HCEC 1CT (cell line): ENCODE measurements at regions not wholly inside any gene's neighbourhood (a gene's known extent, or its start where the extent isn't known, plus 50 kb on each side); places are given as distances from the start of the nearest gene placed in this dataset.
"Not testable (repeated sequence)": the region's sequence is repeated elsewhere in the genome, so short reads cannot be mapped to it uniquely, and the experiment has no call there.

ENCODE experiments used
- DNase-seq: peaks from one replicate; pipeline ENCODE4 v3.0.0-alpha.2; 2017

DNA sequence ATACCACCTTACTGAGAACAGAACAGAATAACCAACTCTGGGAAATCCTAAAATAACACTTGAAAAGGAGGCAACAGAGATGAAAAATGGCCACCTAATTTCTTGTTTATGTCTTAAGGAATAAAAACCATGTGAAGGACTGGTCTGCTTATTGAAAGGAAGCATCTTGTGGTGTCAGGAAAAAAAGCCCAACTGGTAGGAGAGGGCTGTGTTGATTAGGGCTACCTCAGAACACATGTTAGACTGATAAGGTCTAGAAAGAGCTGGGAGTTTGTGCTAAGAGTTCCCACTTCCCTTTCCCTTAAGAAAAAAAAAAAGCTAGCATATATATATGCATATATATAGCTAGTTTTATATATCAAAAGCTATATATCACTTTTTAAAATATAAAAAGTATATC is 425.3 kb upstream of the BTBD3 start:
- no peak for DNase-seq

DNA sequence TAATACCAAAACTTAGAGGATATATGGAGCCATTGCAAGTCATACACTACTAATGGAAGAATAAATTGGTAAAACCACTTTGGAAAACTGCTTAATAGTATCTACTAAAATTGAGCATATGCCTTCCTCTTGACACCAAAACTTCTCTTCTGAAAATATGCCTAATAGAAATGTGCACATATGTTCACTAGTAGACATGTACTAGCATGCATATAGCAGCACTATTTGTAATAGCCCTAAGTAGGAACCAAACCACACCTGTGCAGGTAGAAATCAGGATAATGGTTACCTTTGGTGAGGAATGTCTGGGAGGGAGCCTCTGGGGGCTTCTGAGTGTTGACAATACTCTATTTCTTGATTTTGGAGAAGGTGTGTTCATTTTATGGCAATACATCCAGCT is 424.8 kb upstream of the BTBD3 start:
- no peak for DNase-seq

DNA sequence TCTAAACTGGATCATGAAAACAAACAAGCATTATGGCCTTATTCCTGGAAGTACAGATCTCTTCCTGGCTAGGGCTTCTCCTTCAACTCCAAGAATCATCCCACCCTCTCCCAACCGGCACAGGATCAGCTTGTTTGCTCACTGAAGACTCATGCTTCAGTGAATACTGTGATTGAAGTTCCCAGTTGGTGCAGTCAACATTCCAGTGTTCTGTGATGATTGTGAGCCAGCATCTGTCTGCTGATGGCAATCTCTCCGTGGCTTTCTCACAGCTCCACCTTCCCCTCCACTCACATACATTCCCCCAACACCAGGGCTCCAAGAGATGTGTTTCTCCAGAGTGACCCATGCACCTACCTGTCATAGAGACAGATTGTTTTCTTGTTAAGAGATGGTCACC is 421.3 kb upstream of the BTBD3 start:
- DNase-seq = no peak

DNA sequence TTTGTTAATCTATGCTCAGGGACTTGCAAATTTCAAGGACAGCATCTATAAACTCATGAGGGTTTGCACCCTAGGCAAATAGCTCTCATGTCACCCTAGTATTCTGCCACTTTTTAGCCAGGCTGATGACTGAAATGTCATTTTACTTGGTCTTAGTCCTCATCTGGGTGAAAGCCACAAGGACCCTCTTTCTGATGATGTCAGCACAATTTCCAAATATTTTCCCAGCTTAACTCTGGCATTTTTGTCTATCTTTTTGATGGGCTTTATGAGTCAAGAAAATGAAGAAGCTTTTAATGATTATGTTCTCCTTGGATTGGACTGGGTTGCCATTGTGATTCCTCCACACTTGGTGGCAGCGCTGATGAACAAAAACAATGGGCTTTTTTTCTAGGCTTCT is 420.1 kb upstream of the BTBD3 start:
- DNase-seq = no peak

DNA sequence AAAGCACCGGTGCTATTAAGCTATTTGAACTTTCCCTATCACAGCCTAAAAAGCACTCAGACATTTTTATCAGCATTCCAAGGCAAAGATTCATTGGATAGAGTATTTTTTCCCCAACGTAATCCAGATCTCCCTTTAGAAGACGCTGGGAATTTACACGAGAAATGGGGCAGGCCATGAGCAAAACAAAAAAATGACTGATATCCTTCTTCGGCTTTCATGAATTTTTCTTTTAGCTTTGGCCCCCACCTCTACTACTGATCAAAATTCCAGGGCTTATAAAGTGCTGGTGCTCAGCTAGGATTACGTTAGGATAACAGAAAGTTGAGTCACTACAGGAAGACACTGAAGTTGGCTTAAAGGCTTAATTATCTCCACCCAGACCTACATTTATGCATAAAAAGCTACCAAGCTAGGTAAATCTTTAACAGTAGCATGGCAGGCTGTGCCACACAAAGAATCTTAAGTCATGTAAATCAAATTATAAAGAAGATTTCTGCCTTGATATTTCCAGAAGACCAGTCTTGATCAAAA is 418.5 kb upstream of the BTBD3 start:
- no peak for DNase-seq

DNA sequence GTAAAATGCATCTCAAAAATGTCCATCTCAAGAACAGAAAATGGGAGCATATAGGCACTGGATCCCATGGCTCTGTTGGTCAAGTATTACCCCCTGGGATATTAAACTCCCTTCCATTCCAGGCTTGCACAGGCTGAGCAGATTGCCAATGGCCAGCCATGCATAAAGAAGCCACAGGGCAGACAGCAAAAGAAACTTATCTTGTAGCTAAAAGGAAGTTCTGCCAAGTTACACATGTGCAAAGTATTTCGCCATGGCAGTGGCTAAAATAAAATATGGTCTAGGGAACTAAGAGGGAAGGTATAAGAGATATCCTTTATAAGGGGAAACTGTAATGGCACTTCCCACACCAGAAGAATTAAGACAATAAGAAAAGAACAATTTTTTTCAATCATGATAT is 415.6 kb upstream of the BTBD3 start:
- no peak for DNase-seq

DNA sequence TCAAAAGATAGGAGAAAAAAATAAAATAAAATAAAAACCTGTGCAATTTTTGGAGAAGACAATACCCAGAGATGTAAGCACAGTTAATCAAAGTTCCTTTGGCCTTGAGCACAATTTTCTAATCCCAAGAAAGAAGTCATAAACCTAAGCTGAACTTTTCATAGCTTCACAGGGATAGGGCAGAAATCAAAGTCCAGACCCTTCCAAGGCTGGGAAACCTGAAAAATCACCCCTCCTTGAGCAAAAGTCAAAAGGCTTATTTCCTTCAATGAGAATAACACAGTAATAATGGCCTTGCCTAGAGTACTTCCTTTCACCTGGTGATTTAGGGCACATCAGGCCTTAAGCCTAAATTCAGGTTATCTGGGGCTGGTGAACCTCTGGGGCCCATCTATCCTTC is 415.0 kb upstream of the BTBD3 start:
- no peak for DNase-seq

DNA sequence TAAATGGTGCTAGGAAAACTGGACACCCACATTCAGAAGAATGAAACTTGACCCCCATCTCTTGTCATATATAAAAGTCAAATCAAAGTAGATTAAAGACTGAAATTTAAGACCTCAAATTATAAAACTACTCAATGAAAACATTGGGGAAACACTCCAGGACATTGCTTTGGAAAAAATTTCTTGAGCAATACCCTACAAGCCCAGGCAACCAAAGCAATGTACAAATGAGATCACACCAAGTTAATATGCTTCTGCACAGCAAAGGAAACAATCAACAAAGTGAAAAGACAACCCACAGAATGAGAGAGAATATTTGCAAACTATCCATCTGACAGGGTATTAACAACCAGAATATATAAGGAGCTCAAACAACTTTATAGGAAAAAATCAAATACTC is 407.9 kb upstream of the BTBD3 start:
- DNase-seq = no peak

DNA sequence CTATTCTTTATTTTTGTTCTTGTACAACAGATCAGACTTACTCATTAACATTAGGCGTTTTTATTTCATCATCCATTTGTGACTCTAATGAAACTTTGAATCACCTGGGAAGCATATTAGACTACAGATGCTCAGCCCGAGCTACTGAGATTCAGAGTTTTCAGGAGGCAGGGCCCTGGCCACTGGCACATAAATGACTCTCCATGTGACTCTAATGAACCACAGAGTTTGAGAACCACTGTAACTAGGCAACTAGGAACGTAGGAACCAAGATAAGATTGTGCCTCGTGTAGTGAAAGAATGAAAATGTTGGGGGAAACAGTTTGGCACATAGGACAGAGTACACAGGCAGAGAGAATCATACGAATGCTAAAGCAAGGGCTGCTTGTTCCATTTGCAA is 405.9 kb upstream of the BTBD3 start:
- DNase-seq = no peak

DNA sequence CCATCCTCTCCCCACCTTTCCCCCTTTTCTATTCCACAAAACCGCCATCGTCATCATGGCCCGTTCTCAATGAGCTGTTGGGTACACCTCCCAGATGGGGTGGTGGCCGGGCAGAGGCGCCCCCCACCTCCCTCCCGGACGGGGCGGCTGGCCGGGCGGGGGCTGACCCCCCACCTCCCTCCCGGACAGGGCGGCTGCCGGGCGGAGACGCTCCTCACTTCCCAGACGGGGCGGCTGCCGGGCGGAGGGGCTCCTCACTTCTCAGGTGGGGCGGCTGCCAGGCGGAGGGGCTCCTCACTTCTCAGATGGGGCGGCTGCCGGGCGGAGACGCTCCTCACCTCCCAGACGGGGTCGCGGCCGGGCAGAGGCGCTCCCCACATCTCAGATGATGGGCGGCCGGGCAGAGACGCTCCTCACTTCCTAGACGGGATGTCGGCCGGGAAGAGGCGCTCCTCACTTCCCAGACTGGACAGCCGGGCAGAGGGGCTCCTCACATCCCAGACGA is 404.4 kb upstream of the BTBD3 start:
- not testable (repeated sequence) for DNase-seq

DNA sequence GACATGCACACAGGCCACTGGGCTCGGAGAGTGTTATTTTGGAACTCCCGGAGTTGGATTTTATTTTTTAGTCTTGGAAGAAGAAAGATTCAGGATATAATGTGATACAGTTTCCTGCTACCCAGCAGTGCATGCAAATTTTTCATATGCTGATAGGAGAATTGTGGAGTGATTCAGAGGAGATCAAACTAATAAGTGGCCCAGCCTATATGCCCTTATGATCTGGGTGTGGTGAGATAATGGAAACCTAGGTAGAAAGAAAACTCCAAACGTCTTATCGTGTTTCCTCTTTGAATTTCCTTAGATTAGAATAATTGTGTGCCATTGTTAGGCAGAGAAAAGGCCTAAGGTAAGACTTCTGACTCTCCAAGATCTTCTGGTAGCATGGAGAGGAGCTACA is 401.2 kb upstream of the BTBD3 start:
- DNase-seq = no peak

DNA sequence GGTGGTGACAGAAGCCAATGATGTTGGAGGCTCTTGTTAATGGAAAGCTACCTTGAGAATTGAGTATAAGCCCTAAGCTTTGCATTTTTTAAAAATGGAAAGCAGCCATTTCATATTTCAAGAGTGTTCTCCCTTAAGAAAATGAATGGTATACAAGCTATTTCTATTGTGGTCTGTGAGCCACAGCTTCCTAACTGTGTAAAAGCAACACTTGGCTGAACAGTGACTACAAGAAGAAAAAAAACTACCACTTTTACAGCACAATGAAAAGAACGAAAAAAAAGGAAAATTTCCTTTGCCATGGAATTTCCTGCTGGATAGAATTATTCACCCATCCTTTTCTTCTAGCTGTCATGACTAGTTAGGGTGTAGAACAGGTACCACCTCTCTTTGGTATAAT is 397.1 kb upstream of the BTBD3 start:
- DNase-seq = no peak

DNA sequence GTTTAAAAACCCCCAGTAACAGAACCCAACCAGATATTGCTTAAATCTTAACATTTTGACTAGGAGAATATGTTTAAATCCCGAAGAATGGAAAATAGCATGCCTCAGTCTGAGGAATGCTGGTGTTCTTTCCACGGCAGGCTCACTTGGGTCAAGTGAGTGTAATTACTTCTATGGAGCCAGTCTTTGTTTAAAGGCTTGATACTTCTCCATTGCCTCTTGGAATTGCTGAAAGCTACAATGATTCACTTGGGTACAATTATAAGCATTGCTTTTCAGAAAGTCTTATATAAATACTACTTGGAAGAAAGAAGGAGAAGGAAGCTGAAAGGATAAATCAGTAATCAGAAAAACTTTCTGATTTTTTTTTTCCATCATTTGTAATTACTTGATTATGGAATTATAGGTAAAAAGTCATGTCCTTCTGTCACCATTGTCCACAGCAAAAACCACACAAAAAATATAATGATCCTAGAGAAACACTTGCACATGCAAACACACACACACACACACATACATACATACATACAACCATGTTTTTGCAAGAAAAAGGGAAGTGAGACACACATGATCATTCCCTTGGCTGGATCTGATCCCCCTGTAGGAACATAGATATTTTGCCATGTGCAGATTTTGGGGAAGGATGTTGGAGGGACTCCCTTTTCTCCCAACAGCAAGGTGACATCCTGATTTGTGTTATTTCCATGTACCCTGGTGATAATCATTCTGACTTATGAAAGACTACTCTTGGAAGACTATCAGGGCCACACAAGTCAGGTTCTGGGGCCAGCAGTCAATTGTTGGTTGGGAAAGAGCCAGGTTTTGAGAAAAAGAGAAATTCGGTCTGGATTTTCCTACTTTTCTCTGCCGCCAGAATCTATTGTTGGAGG is 396.0 kb upstream of the BTBD3 start:
- no peak for DNase-seq

DNA sequence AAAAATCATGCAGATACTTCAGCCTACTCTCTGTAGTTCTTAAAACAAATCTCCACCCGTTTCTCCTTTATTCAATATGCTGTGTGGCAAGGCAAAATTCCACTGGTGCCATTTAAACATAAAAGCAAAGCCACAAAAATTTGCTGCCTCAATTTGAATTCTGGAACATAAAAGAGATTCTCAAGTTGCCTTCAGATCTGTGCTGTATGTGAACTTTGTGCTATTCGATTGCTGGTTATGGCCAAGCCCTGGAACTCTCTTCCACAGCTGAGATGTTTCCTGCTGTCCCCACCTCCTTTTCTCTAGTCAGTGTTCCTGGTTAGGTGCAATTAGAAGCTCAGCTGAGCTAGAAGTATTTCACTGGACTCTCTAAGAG is 395.3 kb upstream of the BTBD3 start:
- DNase-seq = no peak

DNA sequence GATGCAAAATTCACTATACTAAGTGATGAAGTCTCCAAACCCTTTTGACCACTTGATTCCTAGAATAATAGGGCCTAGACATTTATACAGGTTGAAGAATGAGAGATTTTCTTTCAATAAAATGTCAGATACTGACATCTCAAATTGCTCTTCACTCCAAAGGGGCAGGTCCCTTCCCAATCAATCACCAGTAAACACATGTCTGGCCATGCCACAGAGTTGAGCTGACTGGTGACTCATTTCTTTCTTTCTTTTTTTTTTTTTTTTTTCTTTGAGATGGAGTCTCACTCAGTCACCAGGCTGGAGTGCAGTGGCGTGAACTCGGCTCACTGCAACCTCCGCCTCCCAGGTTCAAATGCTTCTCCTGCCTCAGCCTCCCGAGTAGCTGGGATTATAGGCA is 388.6 kb upstream of the BTBD3 start:
- no peak for DNase-seq

DNA sequence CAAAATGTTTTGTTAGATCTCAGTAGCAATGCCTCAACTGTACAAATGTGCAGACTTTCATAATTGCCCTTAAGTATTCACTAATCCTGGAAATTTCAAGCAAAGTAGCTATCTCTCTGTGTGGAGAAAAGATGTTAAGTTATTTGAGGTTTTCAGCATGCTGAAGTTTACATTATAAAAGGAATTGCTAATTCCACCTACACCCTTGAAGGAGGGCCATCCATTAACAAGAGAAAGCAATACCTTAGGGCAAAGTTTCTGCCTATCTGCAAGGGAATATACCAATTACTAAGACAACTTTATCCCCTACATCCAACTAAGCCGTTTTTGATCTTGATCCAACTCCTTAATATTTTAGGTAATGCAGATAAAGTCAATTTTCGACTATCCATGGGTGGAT is 380.7 kb upstream of the BTBD3 start:
- no peak for DNase-seq

DNA sequence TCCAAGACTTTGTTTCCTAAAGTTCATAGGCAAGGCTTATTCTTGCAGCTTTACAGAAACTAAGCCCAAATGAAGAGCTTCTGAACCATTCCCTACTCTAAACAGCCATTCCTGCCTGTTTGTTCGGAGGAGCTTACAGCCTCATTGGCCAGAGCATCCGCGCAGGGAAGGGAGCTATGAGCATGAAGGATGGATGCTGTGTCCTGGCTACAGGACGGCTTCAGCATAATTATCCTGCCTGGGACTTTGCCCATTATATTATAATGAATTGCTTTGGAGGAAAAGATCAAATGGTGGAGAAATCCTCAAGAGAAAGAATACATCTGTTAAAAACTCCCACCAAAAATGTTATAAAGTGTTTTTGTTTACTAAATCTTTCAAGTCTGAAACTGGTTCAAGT is 378.2 kb upstream of the BTBD3 start:
- DNase-seq = no peak

DNA sequence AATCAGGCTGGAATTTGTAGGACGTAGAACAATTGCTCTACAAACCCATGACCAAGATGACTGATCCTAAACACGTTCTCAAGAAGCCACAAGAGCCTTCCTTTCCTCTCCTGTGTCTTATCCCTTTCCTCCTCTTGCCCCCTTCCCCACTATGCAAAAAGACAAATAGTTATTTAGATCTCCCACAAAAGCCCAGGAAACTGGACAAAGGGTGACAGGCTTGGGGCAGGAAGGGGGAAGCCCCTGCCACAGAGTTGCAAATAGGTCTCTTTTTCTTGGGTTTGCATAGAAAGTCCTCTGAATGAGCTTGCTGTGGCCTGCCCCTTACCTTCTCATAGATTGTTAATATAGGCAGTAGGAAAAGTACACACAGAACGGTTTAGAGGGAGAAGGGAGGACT is 377.1 kb upstream of the BTBD3 start:
- no peak for DNase-seq

DNA sequence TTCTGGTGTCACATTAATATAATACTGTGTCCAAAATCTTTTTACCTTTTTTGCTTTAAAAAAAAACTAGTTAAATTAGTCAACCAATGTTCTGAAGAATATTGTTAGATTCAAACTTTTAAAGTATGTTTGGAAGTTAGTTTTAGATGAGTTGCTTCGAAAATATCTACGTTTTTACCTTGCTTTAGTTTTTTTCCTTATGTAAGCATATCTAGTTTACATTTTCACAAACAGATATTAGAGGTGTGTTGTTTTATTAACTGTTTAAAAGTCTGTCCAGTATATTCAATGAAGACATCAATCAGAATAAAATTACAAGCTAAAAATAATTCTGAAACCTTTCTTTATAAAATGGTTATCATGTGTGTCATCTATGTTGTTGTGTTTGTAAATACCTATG is 375.0 kb upstream of the BTBD3 start:
- no peak for DNase-seq

DNA sequence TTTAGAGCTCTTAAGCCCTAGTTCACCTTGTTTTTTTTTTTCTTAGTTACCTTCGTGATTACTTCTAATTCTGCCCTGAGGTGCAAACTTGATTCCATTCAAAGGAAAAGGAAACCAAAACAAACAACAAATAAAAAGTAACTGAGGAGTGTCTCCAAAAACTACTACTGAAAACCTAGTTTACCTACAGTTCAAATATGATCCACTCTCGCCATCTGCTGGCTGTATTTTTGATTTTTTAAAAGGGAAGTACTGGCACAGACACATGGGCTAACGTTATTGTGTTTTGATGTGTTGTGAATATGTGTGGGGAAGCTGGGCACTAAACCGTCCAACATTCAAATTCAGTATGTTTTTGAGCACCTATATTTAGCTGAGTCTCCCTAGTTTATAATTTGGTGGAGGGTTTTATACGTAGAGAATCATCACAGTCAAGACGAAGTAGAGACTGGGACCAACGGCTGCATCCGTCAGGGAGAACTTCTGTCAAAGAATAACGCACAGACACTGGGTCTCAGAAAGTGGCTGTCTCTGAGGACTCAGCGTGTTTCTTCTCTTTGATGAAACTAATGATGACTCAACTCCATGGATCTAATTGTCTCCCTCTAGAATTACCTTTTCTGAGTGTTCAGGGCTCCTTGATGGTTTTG is 373.5 kb upstream of the BTBD3 start:
- DNase-seq = peak; percentile 32

DNA sequence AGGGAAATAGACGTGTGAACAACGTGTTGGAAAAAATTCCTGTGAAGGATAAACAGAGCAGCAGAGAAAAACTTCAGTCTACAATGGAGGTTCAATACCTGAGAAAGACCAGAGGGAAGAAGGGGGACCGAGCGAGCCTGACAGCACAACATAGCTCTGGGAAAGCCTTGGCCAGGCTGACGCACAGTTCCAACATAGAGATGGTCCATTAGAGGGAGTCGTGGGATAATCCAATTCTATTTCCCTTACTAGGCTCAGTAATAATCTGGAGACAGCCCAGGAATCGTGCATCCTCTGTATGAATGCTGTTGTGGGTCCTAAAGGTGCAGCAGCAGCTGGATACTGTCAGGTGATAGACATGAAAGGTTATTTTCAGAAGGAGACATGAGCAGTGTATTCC is 370.8 kb upstream of the BTBD3 start:
- no peak for DNase-seq

DNA sequence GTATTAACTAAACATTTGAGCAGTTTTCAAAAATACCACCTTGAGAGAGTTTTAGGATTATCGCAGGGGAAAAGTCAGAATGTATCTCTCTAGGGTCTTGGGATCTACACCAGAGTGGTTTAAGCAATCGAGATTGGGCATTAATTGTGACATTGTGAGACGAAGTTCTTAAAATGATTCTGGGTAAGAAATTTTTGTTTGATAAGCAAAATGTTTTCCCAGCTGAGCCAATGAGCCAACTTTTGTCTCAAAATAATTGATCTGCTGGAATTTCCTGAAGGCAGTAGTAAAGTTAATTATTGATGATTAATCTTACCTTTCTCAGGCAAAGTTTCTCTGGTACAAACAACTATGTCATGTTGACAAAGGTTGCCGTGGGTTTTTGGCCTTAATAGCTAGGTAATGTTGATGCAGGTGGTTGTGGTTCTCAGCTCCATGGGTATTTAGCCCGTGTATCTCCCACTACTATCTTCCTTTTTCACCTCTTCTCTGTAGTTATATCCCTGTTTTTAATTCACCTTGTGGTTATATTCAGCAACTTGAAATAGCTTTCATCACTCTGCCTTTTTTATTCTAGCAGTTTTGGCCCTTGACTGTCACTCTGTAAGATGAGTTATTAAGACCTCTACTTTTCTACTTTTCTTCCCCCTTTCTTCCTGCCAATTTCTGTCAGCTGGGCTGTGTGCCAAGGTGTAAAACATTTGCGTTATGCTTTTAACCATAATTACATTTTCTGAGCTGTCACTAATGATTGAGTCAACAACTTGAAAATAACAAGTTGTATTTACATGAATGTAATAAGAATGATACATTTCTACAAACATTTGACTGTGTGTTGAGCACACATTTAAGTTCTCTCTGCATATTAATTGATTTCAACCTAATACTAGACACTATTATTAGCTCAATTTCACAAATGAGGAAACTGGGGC is 368.3 kb upstream of the BTBD3 start:
- DNase-seq = no peak

DNA sequence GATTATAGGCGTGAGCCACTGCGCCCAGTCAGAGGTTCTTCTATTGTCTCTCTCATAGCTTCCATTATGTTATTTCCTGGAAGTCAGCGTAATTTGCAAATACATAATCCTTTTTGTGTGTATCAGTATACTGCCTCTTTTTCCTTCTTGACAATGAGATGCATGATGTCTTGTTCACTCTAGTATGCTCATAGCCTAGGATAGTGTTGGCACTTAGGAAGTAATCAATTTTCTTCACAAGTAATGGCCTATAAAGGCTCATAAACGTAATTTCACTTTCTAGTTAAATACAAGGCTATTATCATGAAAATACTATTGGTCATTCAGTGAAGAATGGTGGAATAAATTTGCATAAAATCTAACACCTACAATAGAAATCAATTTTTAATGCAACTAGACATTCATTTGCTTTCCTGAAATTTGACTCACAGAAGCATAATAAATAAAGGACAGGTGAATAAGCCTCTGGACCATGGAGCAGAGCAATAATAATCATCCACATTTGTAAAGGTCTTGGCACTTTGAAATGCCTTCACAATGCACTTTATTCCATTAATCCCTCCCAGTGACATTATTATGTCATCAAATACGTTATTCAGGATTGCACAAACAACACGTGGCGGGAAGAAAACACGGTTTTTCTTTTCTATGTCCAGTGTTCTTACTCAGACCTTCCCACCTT is 366.9 kb upstream of the BTBD3 start:
- no peak for DNase-seq
